GM12892 (cell line): ENCODE measurements at regions not wholly inside any gene's neighbourhood (a gene's known extent, or its start where the extent isn't known, plus 50 kb on each side); places are given as distances from the start of the nearest gene placed in this dataset.

ENCODE experiments used
- POLR2A ChIP-seq: IDR thresholded peaks from 2 replicates; pipeline ENCODE4 v1.6.1; 2011; ENCODE audit warnings: low read depth, low read length, control low read depth
- POLR2AphosphoS5 ChIP-seq: IDR thresholded peaks from 2 replicates; pipeline ENCODE4 v1.6.1; 2011; ENCODE audit warnings: low read depth, low read length, control low read depth

GRCh38 chr1:80417671-80418070, 1383.1 kb upstream of the ADGRL2 start:
- TF ChIP-seq POLR2A (no peak), POLR2AphosphoS5 (no peak)
